K562 (cell line): ENCODE measurements at regions not wholly inside any gene's neighbourhood (a gene's known extent, or its start where the extent isn't known, plus 50 kb on each side); places are given as distances from the start of the nearest gene placed in this dataset.

ENCODE experiments used
- ATAC-seq: fragments of 200-7000 bp; cut with Tn5 transposase; 3 replicates; pipeline ENCODE4 v1.9.1; 2020; ENCODE audit warnings: moderate library complexity
- BruUV-seq: library from RNA; stranded (reverse); fragments of 400-500 nt; replicated peaks from 2 replicates; lab custom pipeline; 2021; lab: Mats Ljungman, UMichigan
- CTCF ChIA-PET: fragments of 300-600 bp; formaldehyde crosslinking; extraction: SDS; loops from one replicate; lab custom pipeline; 2021; ENCODE audit warnings: low intra/inter-chr PET ratio; lab: Yijun Ruan, JAX
- POLR2A ChIA-PET: fragments of 300-600, 350-650 bp; sonication (Branson Sonifier 250); formaldehyde crosslinking; extraction: SDS; loops from one replicate; lab custom pipeline; 2021; ENCODE audit warnings: antibody characterized with exemption, inconsistent platforms; lab: Yijun Ruan, JAX
- DNase-seq, 4 experiments: peaks; one replicate each; pipeline versions ENCODE4 v3.0.0 to v3.0.0-alpha.2; 2011 to 2018; ENCODE audit warnings: low spot score in 3 of 4, mixed read lengths in 3 of 4; ENCODE audit errors: extremely low read depth in 1 of 4
- FAIRE-seq: peaks from 2 replicates; lab custom pipeline; 2011; peaks lifted over from hg19 to GRCh38; lab: Jason Lieb, UNC
- H2AFZ ChIP-seq: 2 replicates; pipeline ENCODE4 v1.6.0; 2011; ENCODE audit warnings: low read depth, low read length, control low read depth, inconsistent platforms
- H3K27ac ChIP-seq: fragments of 200-600 bp; 3 replicates; pipeline ENCODE4 v1.8.0; 2011; ENCODE audit warnings: low read depth, mild to moderate bottlenecking, control low read depth, inconsistent platforms, low read length, moderate library complexity, mixed read lengths; ENCODE audit errors: extremely low read depth
- H3K27me3 ChIP-seq, 2 experiments: fragments of 300-600 bp in 1 of 2; 2 replicates in 1 of 2; 3 replicates in 1 of 2; pipeline versions ENCODE4 v1.6.0 to v1.8.0; 2011; ENCODE audit warnings: inconsistent platforms in 2 of 2, low read length in 2 of 2, mild to moderate bottlenecking in 1 of 2, mixed read lengths in 1 of 2, moderate library complexity in 1 of 2; ENCODE audit not compliant: control insufficient read depth in 2 of 2, insufficient read depth in 2 of 2
- H3K36me3 ChIP-seq: fragments of 300-600 bp; 3 replicates; pipeline ENCODE4 v1.8.0; 2011; ENCODE audit warnings: mild to moderate bottlenecking, low read length, inconsistent platforms; ENCODE audit not compliant: control insufficient read depth, insufficient read depth
- H3K4me1 ChIP-seq, 2 experiments: fragments of 200-600 bp in 1 of 2; replicated peaks in 1 of 2; 2 replicates in 1 of 2; 3 replicates in 1 of 2; pipeline versions ENCODE4 v1.5.1 to v1.8.0; 2011; ENCODE audit warnings: inconsistent platforms in 2 of 2, low read length in 2 of 2, mild to moderate bottlenecking in 1 of 2, mixed read lengths in 1 of 2, moderate library complexity in 1 of 2; ENCODE audit not compliant: control insufficient read depth in 2 of 2, insufficient read depth in 2 of 2
- H3K4me2 ChIP-seq: 2 replicates; pipeline ENCODE4 v1.6.1; 2011; ENCODE audit warnings: low read length, control low read depth, inconsistent platforms, mixed read lengths; ENCODE audit not compliant: insufficient read depth
- H3K4me3 ChIP-seq: fragments of 200-600 bp; sonication (generic), shearing (Covaris generic); 2 replicates; pipeline ENCODE4 v1.5.1; 2016; ENCODE audit warnings: control low read depth, inconsistent platforms
- H3K79me2 ChIP-seq: fragments of 200-600 bp; 3 replicates; pipeline ENCODE4 v1.8.0; 2011; ENCODE audit warnings: low read length, inconsistent platforms; ENCODE audit not compliant: control insufficient read depth, insufficient read depth
- H3K9ac ChIP-seq, 2 experiments: 2 replicates each; pipeline versions ENCODE4 v1.6.0 to v1.6.1; 2011; ENCODE audit warnings: low read depth in 2 of 2, low read length in 2 of 2, control low read depth in 1 of 2, inconsistent platforms in 1 of 2, mild to moderate bottlenecking in 1 of 2, mixed read lengths in 1 of 2; ENCODE audit not compliant: insufficient read depth in 1 of 2
- H3K9me1 ChIP-seq: one replicate; pipeline ENCODE4 v1.6.0; 2011; ENCODE audit warnings: inconsistent platforms, mild to moderate bottlenecking, low read length, moderate library complexity; ENCODE audit not compliant: control insufficient read depth, insufficient read depth
- H3K9me3 ChIP-seq: replicated peaks from 2 replicates; pipeline ENCODE4 v1.5.1; 2011; ENCODE audit warnings: low read depth, low read length, inconsistent platforms; ENCODE audit not compliant: control insufficient read depth, insufficient read depth
- H4K20me1 ChIP-seq: replicated peaks from 2 replicates; pipeline ENCODE4 v1.6.1; 2011; ENCODE audit warnings: low read length, inconsistent platforms, mixed read lengths; ENCODE audit not compliant: control insufficient read depth, insufficient read depth
- ILF3 ChIP-seq: fragments of 450-650 bp; IDR thresholded peaks from 2 replicates; pipeline ENCODE4 v1.6.1; 2018; ENCODE audit warnings: antibody characterized with exemption, mild to moderate bottlenecking, moderate library complexity, borderline replicate concordance
- JUNB ChIP-seq: fragments of 450-650 bp; formaldehyde crosslinking; conservative IDR thresholded peaks from 2 replicates; pipeline ENCODE4 v1.4.0; 2020; ENCODE audit warnings: mild to moderate bottlenecking
- MCM5 ChIP-seq: fragments of 450-650 bp; IDR thresholded peaks from 2 replicates; pipeline ENCODE4 v1.6.1; 2016; ENCODE audit warnings: low read depth
- RAD51 ChIP-seq: fragments of 450-650 bp; IDR thresholded peaks from 2 replicates; pipeline ENCODE4 v1.7.1; 2016; ENCODE audit warnings: low read depth, mild to moderate bottlenecking, borderline replicate concordance
- RFX1 ChIP-seq: fragments of 450-650 bp; IDR thresholded peaks from 2 replicates; pipeline ENCODE4 v1.6.1; 2016; ENCODE audit warnings: mild to moderate bottlenecking, moderate library complexity
- SP1 ChIP-seq: sonication (generic); formaldehyde crosslinking; IDR thresholded peaks from 2 replicates; pipeline ENCODE4 v1.8.1; 2022; ENCODE audit warnings: mild to moderate bottlenecking, missing genetic modification reagents
- SRSF9 ChIP-seq: fragments of 200-400 bp; formaldehyde crosslinking; IDR thresholded peaks from 2 replicates; pipeline ENCODE4 v1.6.1; 2017; ENCODE audit warnings: low read depth, low read length, borderline replicate concordance
- USF2 ChIP-seq: sonication (generic); formaldehyde crosslinking; IDR thresholded peaks from 2 replicates; pipeline ENCODE4 v1.5.0; 2020; ENCODE audit warnings: missing genetic modification reagents
- ZNF274 ChIP-seq: IDR thresholded peaks from 2 replicates; pipeline ENCODE4 v1.6.1; 2011; ENCODE audit warnings: low read depth, mild to moderate bottlenecking, low read length, moderate library complexity, borderline replicate concordance
- WGBS: fragments of 100-300 bp; shearing (Covaris generic); methylation state at CpG from one replicate; pipeline ENCODE4 v1.1.6; 2016; ENCODE audit warnings: low coverage, mixed read lengths; ENCODE audit not compliant: insufficient coverage; ENCODE audit errors: missing lambda C conversion rate; 5-methylcytosine and 5-hydroxymethylcytosine counted together
- in situ Hi-C: fragments of 300-500 bp; cut with MboI; formaldehyde crosslinking; loops from 4 replicates; pipeline ENCODE4 v1.15.0; 2018; ENCODE audit warnings: inconsistent platforms, mixed read lengths
- intact Hi-C: fragments of 100-400 bp; cut with micrococcal nuclease; formaldehyde crosslinking; loops from 2 replicates; pipeline ENCODE4 v1.14.2; 2022
- TF ChIP-seq, protein P1 (sequence below): fragments of 450-650 bp; formaldehyde crosslinking; IDR thresholded peaks from 2 replicates; pipeline ENCODE4 v1.4.0; 2020; ENCODE audit warnings: mild to moderate bottlenecking, mixed read lengths

DNA sequence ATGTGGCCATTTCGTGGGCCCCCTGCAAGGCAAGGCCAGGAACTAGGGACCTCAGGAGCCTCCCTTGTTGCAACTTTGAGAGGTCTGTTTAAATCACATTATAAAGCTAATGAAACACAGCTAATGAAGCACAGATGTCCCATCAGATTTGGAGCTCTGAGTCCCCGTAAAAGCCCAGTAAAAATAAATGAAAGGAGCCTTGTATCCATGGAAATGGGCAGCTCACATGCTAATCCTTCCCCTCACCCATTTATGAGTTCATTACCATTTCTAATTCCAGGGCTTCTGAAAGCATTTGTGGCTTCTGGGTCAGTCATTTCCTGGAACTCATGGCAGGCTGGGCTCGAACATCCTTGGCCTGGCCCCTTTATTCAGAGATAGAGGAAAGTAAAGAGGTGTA, 274.8 kb downstream of the SS18 start (continued):
- TF ChIP-seq SRSF9, result no peak

DNA sequence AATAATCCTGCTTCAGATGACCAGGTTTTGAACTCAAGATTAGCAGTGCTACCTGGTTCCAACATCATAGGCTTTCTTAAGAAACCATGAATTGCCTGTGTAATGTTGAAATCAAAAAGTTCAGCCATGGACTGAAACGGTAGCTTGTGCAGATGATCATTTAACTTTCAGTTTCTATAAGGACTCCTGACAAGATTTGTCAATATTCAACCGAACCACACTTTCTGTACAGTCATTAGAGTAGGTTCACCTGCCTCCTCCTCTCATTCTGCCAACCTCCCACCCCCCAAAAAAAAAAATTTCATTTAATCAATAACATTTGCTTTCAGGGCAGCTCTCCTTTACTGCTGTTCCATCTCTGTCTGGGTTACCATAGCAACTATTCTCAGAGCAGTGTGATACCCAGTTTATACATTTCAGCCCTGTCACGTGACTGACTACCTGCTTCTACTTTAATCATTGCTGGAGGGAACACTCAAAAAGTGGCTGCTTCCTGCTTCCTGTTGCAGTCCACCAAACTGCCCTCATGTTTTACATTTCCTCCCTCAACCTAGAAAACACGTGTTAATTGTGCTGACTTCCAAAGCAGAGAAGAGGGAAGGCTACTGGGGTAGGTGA, 275.5 kb downstream of the SS18 start:
- H3K9me3 ChIP-seq, result no peaks in the 10 kb centered on the region
- no peaks in the 10 kb centered on the region for H3K9me1 ChIP-seq
- H2AFZ ChIP-seq, result no peak overlapping the region
- H3K36me3 ChIP-seq, result no peaks in the 10 kb centered on the region
- peak; percentile 29 for FAIRE-seq
- ATAC-seq, result no peak
- no peaks in the 10 kb centered on the region for H3K27me3 ChIP-seq
- ChIA-PET CTCF (no interaction called here), POLR2A (no interaction called here)
- no TSS peak for BruUV-seq
- no peak overlapping the region for H3K4me3 ChIP-seq
- no peak overlapping the region for H3K9ac ChIP-seq
- TF ChIP-seq MCM5 (no peak), RAD51 (peak; percentile 60; the same call in 1 of the 2 replicates), ZNF274 (no peak), RFX1 (peak; percentile 66), JUNB (no peak), SP1 (CRISPR knock-in tag) (no peak), ILF3 (no peak), USF2 (CRISPR knock-in tag) (peak; percentile 46)
- TF ChIP-seq, protein P1, sequence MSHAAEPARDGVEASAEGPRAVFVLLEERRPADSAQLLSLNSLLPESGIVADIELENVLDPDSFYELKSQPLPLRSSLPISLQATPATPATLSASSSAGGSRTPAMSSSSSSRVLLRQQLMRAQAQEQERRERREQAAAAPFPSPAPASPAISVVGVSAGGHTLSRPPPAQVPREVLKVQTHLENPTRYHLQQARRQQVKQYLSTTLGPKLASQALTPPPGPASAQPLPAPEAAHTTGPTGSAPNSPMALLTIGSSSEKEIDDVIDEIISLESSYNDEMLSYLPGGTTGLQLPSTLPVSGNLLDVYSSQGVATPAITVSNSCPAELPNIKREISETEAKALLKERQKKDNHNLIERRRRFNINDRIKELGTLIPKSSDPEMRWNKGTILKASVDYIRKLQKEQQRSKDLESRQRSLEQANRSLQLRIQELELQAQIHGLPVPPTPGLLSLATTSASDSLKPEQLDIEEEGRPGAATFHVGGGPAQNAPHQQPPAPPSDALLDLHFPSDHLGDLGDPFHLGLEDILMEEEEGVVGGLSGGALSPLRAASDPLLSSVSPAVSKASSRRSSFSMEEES (CRISPR knock-in tag), result peak; percentile 93
- H4K20me1 ChIP-seq, result no peaks in the 10 kb centered on the region
- no peaks in the 10 kb centered on the region for H3K79me2 ChIP-seq
- no peak overlapping the region for H3K27ac ChIP-seq
- intact Hi-C loops, result no loop called here
- no peaks in the 10 kb centered on the region for H3K4me1 ChIP-seq
- WGBS, result 0% methylated on average over 4 of the region's 4 CpGs
- DNase-seq, result no peak
- in situ Hi-C loops, result no loop called here
- H3K4me2 ChIP-seq, result no peak overlapping the region
